ENCODE measurements at regions not wholly inside any gene's neighbourhood (a gene's known extent, or its start where the extent isn't known, plus 50 kb on each side); places are given as distances from the start of the nearest gene placed in this dataset.
A peak's percentile ranks its signal among the peaks of the same experiment; 100 is the strongest.

DNA sequence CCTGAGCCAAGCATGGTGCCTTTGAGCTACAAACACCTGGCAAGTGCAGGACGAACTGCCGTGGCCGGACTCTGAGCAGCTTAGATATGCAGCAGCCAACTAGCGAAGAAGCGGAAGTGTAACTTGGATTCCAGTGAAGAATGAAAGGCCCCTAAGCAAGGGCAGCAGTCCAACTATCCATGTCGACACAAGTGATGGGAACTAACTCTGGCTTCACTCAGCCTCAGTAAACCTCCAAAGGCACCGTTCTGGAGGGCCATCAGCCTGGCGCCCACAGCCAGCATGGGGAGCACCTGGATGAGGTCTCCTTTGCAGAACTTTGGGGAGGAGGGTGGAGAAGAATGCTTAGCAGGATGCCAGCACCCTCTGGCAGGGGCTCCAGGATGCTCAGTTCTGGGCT, 78.4 kb upstream of the MLN start:
- WGBS (ENCODE audit: insufficient coverage, low coverage, low lambda C conversion rate, missing lambda C conversion rate) = 76% methylated on average over 5 of the region's 8 CpGs
- DNase-seq = peak in 1 of 3 donors; percentile 45
- no peak overlapping the region for H3K4me3 ChIP-seq
- no peaks in the 10 kb centered on the region for H3K4me1 ChIP-seq
- H3K36me3 ChIP-seq = no peaks in the 10 kb centered on the region
- ATAC-seq = peak in 1 of 4 donors; percentile 51
- H3K27me3 ChIP-seq = no peaks in the 10 kb centered on the region
- intact Hi-C loops (cut with DNase I) = no loop called here
- no peak for TF ChIP-seq CTCF (IDR thresholded peaks at IDR 0.05)
- TF ChIP-seq POLR2A (IDR thresholded peaks at IDR 0.05) = no peak
- H3K9me3 ChIP-seq = no peaks in the 10 kb centered on the region
- H3K27ac ChIP-seq = no peak overlapping the region

GRCh38 chr6:33880766-33881165, 77.0 kb upstream of the MLN start:
- intact Hi-C loops (cut with DNase I) = no loop called here
- Histone ChIP-seq H3K36me3 (no peaks in the 10 kb centered on the region), H3K4me3 (no peak overlapping the region), H3K4me1 (no peaks in the 10 kb centered on the region), H3K27me3 (no peaks in the 10 kb centered on the region), H3K9me3 (no peaks in the 10 kb centered on the region), H3K27ac (no peak overlapping the region)
- ATAC-seq (no peak), DNase-seq (peak in 1 of 3 donors; percentile 5)
- TF ChIP-seq POLR2A (IDR thresholded peaks at IDR 0.05) (no peak), CTCF (IDR thresholded peaks at IDR 0.05) (no peak)
- WGBS (ENCODE audit: insufficient coverage, low coverage, low lambda C conversion rate, missing lambda C conversion rate) = 73% methylated on average over 10 of the region's 12 CpGs

DNA sequence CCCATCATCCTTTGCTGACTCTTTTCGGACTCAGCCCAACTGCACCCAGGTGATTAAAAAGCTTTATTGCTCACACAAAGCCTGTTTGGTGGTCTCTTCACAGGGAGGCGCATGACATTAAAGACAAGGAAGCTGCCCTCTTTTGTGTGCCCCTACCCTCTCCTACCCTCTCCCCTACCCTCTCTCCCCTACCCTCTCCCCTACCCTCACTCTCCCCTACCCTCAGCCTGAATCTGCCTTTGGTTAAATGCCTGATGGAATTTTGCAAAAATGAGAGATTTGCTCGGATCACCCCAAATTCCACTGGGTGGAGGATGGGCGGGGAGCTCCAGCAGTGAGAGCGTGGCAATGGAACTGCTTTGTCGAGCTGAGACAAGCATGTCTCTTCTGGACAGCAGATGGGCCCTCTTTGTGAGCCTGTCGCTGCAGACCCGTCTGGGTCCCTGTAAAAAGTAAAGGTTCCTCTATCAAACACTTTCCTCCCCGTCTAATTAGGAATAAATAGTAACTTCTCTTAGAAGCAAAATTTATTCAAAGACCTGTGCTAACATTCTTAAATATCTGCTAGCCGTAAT, 76.4 kb upstream of the MLN start:
- Histone ChIP-seq H3K9me3 (no peaks in the 10 kb centered on the region), H3K27ac (no peak overlapping the region), H3K4me1 (no peaks in the 10 kb centered on the region), H3K4me3 (no peak overlapping the region), H3K36me3 (no peaks in the 10 kb centered on the region), H3K27me3 (no peaks in the 10 kb centered on the region)
- TF ChIP-seq POLR2A (IDR thresholded peaks at IDR 0.05) (no peak), CTCF (IDR thresholded peaks at IDR 0.05) (no peak)
- intact Hi-C loops (cut with DNase I) = no loop called here
- ATAC-seq = no peak
- 85% methylated on average over 10 of the region's 10 CpGs for WGBS (ENCODE audit: insufficient coverage, low coverage, low lambda C conversion rate, missing lambda C conversion rate)
- DNase-seq = no peak

DNA sequence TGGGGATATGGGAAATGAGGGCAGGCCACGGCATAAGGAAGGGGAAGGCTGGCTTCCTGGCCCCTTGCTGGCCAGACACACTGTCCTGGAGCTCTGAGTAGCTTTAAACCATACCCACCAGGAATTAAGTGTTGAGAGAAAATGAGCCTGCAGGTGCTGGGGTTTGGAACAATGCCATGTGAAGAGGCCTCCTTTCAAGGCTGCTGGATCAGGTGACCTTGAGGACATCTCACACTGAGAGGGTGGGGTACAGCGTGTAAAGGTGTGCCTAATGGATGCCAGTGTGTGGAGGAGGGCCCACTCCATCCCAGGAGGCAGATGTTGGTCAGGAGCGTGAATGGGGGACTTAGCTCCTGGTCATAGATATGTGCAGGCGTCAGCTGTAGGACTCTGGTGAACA, 74.8 kb upstream of the MLN start:
- TF ChIP-seq CTCF (IDR thresholded peaks at IDR 0.05) (no peak), POLR2A (IDR thresholded peaks at IDR 0.05) (no peak)
- no peaks in the 10 kb centered on the region for H3K36me3 ChIP-seq
- no peaks in the 10 kb centered on the region for H3K9me3 ChIP-seq
- intact Hi-C loops (cut with DNase I) = no loop called here
- 89% methylated on average over 3 of the region's 4 CpGs for WGBS (ENCODE audit: insufficient coverage, low coverage, low lambda C conversion rate, missing lambda C conversion rate)
- H3K4me1 ChIP-seq = no peaks in the 10 kb centered on the region
- H3K4me3 ChIP-seq = no peak overlapping the region
- no peak overlapping the region for H3K27ac ChIP-seq
- DNase-seq (no peak), ATAC-seq (no peak)
- H3K27me3 ChIP-seq = no peaks in the 10 kb centered on the region
